HG03460 (cell line): ENCODE measurements at regions not wholly inside any gene's neighbourhood (a gene's known extent, or its start where the extent isn't known, plus 50 kb on each side); places are given as distances from the start of the nearest gene placed in this dataset.
"Not testable (repeated sequence)": the region's sequence is repeated elsewhere in the genome, so short reads cannot be mapped to it uniquely, and the experiment has no call there.

ENCODE experiments used
- ATAC-seq: cut with Tn5 transposase; IDR thresholded peaks from one replicate; pipeline ENCODE4 v1.9.1; 2021; ENCODE audit not compliant: unreplicated experiment

DNA sequence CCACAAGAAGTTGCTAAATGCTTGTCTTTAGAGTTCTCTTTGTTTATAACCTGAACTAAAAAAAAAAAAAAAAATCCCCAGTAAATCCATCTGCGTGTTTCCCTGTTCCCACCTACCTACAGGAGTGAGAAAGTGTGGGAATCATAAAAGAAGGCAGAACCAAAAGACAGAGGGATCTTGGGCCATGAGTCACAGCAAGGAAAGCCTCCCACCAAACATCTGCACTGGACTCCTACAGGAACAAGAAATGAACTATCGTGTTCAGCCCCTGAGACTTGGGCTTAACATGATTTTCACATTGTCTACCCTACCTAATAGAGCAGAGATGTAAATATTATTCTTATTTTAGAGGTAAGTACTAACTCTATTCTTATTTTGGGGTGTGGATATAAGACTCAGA is 1761.2 kb upstream of the CELF4 start:
- ATAC-seq = no peak

DNA sequence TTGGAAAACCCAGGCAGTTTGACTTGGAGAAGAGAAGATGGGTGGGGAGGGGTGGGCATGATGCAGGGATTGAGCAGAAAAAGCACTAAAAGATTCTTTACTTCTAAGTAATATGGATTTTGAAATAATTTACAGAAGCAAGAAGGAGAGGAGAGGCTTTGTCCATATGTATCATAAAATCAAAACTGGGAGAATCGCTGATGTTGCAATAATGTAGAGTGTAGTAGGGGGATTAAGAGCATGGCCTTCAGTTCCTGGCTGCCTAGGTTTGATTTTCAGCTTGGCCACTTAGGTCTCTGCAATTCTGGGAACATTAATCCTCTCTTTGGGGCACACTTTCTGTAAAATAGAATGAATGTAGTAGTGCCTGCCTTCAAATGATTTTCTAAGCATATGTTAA is 1760.4 kb upstream of the CELF4 start:
- ATAC-seq = no peak

DNA sequence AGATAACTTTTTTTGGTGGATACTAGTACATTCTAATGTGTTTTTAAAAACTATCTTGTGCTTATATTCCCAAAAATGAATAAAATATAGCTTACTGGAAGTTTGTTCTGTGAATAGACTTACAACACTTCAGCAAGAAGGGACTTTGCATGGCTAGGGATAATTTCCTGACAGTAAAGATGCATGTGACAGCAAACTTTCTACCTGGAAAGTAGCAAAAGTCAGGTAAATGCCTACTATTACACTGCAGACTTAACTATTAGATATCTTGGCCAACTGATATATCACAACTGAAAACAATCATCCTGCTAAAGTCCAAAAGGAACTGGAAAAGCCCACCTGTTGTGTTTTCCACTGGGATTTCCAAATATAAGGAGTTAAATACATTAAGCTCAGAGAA is 1753.5 kb upstream of the CELF4 start:
- ATAC-seq = no peak

DNA sequence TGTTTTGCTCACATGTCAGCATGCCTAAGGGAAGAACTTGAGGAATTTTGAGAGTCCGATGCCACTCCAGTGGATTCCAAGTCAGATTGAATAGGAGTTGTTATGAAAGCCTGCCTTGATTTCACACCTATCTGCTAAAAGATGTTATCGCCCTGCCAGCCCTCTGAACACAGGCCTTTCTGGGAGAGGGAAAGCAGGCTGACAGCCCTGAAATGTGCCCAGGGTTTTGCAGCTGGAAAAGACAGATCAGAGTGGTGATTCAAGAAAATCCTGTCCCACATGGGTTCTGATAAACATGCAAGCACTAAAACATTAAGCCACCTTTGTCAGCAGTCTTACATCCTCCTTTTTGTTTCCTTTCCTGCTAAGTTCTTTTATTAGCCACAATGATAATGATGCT is 1752.9 kb upstream of the CELF4 start:
- no peak for ATAC-seq

DNA sequence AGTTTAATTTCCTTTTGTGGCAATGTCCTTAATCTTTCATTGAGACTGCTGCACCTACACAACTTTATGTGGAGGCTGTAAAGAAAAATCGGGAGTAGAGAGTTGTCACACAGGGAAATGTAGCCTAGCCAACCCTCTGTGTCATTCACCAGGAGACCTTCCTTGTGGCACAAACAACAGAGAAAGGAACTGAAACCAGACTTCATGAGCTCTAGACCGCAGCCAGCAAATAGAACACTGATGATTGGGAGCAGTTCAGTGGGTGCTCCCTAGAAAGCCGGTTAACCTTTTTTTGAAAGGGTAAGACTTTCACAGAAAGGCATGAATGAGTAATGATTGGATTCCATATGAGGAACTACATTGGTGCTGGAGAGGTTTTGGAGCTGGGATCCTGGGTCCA is 1752.4 kb upstream of the CELF4 start:
- ATAC-seq = no peak

DNA sequence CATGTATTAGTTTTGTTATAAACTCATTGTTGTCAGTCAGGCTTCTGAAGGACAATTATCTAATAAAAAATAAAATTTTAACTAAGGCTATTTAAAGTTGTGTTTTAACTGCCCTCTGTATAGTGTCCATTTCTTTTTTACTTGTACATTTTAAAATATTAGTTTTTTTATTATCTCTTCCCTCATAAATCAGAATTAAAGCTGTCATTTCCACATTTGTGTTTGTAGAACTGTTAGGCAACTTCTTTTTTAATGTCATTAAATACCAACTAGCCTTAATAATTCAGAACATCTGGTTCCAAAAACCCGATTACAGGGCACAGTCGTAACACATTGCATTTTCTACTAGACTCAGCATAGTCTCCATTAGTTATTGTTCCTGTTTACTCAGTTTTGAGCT is 1749.0 kb upstream of the CELF4 start:
- no peak for ATAC-seq

DNA sequence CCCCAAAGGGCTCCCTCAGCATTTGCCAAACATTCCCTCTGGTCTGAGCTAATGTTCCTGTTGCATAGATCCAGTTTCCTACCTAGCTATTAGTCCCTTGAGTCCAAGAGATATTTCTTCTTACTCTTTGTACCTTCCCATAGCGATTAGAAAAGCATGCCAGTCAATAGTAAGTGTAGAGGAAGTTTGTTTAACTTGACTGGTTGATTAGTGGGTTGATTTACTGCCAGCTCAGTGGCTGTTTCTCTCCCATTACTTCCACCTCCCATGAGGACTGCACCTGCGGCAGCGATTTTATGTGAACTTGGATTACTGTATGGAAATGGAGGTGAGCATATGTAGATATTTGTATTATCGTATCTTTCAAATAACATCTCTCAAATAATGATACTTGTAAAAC is 1748.4 kb upstream of the CELF4 start:
- ATAC-seq = no peak

DNA sequence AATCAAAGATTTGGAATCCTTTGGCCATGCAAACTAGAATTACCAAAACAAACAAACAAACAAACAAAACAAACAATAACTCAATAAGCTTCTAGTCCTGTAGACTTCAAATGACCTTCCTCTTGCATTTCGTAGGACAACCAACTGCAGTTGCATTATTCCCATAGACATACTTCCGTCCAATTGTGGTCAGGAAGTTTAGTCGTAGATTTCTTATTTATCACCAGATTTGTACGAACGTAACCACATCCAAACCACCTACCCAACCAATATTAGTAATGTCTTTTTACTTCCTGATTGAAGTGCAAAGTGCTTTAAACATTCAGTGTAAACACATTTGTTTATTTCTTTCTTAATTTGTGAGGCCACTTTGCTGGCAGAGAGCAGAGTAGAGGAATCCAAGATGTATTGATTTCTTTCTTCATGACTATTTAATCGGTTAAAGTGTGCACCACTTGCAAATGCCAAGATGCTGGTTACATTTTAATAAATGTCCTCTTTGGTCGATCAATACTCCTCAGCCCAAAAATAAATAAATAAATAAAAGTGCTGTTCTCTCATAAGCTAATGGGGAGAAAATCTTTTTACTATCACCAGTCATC is 1745.6 kb upstream of the CELF4 start:
- ATAC-seq = no peak

DNA sequence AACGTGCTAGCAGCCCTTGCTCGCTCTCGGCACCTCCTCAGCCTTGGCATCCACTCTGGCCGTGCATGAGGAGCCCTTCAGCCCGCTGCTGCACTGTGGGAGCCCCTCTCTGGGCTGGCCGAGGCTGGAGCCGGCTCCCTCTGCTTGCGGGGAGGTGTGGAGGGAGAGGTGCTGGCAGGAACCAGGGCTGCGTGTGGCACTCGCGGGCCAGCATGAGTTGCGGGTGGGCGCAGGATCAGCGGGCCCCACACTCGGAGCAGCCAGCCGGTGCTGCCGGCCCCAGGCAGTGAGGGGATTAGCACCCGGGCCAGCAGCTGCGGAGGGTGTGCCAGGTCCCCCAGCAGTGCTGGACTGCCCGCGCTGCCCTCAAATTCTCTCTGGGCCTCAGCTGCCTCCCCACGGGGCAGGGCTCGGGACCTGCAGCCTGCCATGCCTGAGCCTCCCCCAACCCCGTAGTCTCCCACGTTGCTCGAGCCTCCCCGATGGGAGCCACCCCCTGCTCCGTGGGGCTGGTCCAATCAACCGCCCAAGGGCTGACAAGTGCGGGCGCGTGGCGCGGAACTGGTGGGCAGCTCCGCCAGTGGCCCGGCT is 1743.4 kb upstream of the CELF4 start:
- ATAC-seq = not testable (repeated sequence)

DNA sequence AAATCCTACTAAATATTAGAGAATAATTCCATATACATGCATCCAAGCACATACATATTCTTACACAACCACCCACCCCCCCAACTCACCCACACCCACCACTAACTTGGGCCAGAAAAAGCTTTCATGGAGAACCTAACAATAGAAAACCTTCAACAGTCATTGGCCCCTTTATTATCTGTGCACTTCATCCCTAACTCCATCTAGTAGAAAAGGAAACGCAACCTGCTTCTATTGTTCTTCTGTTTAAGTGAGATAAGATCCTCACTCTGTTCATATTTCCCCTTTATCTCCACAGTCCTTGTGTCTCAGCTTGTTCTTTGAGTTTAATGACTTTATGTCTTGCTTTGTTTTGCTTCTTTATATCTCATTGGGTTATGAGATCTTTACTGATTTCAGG is 1740.2 kb upstream of the CELF4 start:
- no peak for ATAC-seq

DNA sequence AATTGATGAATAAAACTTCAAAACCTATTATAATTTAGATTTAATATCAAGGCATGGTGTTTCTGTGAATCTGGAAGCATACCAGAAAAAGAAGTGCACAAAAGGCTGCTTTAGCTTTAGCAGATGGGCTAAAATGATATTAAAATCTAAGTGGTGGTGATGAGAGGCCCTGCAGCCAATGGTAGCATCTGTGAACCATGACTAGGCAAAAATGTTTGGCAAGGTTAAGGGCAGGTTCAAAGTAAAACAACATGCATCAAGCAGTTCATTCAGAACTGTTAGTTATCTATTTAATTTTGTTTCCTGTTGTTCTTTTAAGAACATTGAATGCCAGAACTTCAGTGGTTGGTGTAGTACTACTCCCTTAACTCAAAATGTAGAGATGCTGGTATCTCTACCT is 1736.9 kb upstream of the CELF4 start:
- no peak for ATAC-seq

DNA sequence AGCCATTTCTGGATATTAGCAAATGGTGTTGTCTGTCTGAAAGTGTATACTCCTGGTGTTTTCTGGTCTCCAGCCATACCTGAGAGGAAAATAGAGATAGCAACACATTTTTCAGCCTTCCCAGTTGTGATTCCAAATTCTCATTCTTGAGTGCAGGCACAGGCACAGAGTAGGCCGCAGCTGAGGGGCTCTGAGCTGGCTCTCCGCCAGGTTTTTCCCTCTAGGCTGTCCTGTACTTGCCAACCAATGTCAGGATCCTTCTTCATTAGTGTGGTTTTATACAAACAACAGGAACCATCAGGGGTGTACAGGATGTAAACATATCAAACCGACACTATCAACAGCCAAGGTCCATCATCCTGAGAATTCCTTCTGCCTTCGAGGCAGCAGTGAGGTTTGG is 1733.6 kb upstream of the CELF4 start:
- no peak for ATAC-seq

DNA sequence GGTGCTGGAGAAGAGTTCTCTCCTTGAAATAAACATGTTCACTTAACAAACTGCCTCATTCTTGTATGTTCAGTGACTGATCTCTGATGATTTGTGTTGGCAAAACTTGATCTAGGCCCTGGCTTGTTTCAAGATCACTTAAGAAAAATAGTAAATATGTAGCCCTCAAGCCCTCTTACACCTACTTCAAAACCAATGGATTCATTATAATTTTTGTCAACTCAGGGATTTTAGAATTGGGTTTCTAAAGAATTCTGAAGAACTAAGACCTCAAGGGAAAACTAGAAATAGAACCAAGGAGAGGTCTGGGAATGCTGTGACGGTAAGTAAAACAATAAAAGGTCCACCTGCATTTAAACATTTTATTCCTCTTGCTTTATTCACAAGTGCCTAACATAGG is 1731.6 kb upstream of the CELF4 start:
- ATAC-seq = no peak

DNA sequence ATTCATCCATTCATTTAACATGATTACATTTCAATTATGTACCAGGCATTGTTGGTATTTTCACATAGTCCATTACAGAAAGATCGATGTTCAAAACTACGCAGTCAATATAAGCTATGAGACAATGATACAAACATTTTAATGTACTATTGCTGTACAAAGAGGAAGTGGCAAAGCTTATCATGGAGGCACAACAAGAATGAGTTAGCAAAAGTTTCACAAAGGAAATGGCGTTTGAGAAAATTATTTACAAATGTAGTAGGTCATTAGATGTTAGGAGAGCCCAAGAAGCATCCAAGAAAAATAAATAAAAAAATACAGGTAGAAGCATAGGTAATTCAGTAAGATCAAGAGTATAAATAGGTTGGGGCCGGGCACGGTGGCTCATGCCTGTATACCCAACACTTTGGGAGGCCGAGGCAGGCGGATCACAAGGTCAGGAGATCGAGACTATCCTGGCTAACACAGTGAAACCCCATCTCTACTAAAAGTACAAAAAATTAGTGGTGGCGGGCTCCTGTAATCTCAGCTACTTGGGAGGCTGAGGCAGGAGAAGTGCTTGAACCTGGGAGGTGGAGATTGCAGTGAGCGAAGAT is 1730.8 kb upstream of the CELF4 start:
- no peak for ATAC-seq

DNA sequence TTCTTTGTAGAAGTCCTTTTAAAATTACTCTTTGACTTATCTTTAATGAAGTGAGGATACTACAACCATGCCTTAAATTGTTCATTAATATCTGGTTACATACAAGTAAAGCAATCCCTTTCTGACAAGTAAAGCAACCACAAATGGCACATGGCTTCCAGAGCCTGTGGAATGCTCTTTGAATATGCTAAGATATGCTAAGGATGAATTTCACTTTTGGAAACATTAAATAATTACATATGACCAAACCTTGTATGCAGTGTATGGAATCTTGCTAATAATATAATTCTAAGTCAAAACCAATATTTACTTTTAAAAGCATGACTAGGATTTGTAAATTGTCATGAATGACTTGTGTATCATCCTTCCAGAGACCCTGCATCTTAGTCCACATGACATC is 1711.2 kb upstream of the CELF4 start:
- ATAC-seq = no peak

DNA sequence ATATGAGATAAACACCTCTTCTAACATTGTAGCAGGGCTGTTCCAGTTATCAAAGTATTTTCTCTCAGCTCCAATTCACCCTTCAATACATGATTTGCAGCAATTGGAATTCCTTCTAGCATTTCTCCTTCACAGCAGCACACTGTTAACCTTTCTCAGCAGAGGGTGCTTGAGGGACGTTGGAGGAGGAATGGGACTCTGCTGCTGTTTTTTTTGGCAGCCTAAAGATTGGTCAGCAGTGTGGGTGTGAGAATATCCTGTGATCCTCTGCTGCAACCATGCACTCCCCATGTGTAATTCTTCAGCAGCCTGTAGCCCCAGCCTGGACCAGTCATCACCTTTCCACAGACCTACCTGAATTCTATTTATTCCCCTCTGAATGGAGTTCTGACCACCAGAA is 1708.9 kb upstream of the CELF4 start:
- ATAC-seq = no peak

DNA sequence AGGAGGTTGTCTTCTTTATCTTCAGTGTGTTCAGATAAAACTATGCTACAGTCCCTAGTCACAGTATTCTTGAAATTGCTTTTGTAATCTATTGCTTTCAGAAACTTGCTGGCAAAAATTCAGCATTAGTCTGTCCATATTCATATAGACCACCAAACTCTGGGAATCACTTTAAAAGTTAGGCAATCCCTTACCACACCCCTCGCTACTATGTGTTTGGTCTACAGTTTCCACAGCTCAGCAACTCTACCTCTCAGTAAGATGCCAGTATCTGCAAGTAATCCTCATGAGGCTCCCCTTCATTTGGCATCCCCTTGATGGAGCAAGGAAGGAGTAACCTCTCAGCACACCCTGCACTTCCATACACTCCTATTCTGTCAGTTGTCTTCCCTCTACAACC is 1706.6 kb upstream of the CELF4 start:
- ATAC-seq = no peak

DNA sequence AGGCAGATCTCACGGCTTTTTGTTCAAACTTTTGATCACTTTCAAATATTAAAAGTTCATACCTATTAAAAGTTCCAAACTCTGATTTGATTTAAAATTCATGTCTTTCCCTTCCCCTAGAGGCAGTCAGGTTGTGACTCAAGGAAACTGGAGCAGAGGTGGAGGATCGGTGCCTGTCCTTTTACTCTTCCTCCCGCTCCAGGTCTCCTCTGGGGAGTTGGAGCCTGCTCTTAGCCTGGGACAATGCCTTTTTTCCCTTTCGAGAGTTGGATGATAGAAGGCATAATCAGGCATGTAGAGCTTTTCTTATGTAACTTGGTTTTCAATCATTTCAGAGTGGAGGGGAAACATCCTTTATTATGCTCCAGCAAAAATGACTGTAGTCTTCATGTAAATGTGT is 1706.1 kb upstream of the CELF4 start:
- no peak for ATAC-seq

DNA sequence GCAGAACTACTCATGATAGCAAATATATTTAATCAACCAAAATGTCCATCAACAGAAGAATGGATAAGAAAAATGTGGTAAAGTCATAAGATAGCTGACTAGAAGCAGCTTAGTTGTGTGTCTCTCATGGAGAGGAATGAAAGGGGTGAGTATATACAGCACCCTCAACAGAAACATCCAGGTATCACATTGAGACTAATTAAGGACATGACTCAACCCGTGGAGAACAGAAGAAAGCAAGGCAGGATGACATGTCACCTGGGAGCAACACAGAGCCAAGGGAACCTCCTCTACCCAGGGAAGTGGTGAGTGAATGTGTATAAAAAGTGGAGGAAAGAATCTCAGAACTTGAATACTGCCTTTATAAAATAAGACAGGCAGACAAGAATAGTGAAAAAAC is 1695.0 kb upstream of the CELF4 start:
- no peak for ATAC-seq

DNA sequence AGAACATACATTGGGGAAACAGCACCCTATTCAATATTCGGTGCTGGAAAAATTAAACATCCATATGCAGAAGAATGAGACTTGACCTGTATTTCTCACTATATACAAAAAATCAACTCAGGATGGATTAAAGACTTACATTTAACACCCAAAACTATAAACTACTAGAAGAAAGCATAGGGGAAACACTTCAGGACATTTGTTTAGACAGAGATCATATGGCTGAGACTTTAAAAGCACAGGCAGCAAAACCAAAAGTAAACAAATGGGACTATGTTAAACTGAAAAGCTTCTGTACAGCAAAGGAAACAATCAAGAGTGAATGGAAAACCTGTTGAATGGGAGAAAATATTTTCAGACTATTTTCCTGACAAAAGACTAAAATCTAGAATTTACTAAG is 1694.1 kb upstream of the CELF4 start:
- no peak for ATAC-seq

DNA sequence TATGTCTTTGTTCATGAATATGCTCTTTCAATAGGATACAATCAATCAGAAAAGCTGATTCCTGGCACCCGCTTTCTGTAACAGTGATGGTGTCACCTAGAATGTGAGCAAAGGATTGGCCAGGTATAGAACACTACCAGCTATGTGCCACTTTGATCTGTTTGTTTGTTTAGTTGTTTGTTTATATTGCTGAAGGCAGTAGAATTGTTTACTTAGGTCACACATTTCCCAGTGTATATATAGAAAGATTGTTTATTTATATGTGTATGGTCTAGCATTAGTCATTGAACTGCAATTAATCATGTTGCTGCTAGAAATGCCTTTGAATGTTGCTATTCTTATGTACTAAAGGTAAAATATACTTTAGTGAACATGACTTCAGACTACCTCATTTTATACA is 1678.6 kb upstream of the CELF4 start:
- no peak for ATAC-seq

DNA sequence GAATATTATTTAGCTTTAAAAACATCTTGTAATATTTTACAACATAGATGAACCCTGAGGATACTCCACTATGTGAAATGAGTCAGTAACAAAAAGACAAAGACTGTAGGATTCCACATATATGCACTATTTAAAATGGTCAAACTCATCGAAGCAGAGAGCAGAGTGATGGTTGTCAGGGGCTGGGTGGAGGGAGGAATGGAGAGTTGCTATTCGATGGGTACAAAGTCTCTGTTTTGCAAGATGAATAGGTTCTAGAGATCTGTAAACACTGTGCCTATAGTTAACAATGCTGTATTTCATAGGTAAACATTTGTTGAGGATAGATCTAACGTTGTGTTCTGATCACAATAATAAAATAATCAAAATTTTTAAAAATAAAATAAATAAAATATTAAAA is 1675.9 kb upstream of the CELF4 start:
- no peak for ATAC-seq
